ENCODE measurements at regions not wholly inside any gene's neighbourhood (a gene's known extent, or its start where the extent isn't known, plus 50 kb on each side); places are given as distances from the start of the nearest gene placed in this dataset.

- TF ChIP-seq CTCF (conservative IDR thresholded peaks at IDR 0.05; ENCODE audit: low read length) (no peak), EZH2phosphoT487 (IDR thresholded peaks at IDR 0.05; ENCODE audit: borderline replicate concordance, low read depth, low read length) (no peak)
Observed at GRCh38 chr2:238635647-238636051, 208.9 kb downstream of the ASB1 start.

All from OCI-LY7 (cell line).